HG02870 (cell line): ENCODE measurements at regions not wholly inside any gene's neighbourhood (a gene's known extent, or its start where the extent isn't known, plus 50 kb on each side); places are given as distances from the start of the nearest gene placed in this dataset.
A peak's percentile ranks its signal among the peaks of the same experiment; 100 is the strongest.

ENCODE experiments used
- ATAC-seq: cut with Tn5 transposase; IDR thresholded peaks from one replicate; pipeline ENCODE4 v1.9.1; 2021; ENCODE audit warnings: mild to moderate bottlenecking, moderate library complexity; ENCODE audit not compliant: unreplicated experiment

GRCh38 chr10:91127341-91128082, 93.0 kb upstream of the PCGF5 start:
- no peak for ATAC-seq

GRCh38 chr10:91135113-91135512, 85.3 kb upstream of the PCGF5 start:
- ATAC-seq, result no peak

- no peak for ATAC-seq
Observed at GRCh38 chr10:91137011-91137643, 83.3 kb upstream of the PCGF5 start.

GRCh38 chr10:91137822-91138221, 82.6 kb upstream of the PCGF5 start:
- no peak for ATAC-seq

GRCh38 chr10:91140995-91141549, 79.4 kb upstream of the PCGF5 start:
- ATAC-seq, result peak; percentile 63

- ATAC-seq, result no peak
Observed at GRCh38 chr10:91144961-91145360, 75.5 kb upstream of the PCGF5 start.

GRCh38 chr10:91146146-91146545, 74.3 kb upstream of the PCGF5 start:
- no peak for ATAC-seq

- no peak for ATAC-seq
Observed at GRCh38 chr10:91149550-91149949, 70.9 kb upstream of the PCGF5 start.

- ATAC-seq, result no peak
Observed at GRCh38 chr10:91150631-91151030, 69.8 kb upstream of the PCGF5 start.

- ATAC-seq, result no peak
Observed at GRCh38 chr10:91153508-91153907, 67.0 kb upstream of the PCGF5 start.

GRCh38 chr10:91154842-91155241, 65.6 kb upstream of the PCGF5 start:
- ATAC-seq, result no peak

GRCh38 chr10:91156196-91156595, 64.3 kb upstream of the PCGF5 start:
- no peak for ATAC-seq

GRCh38 chr10:91159254-91159783, 61.1 kb upstream of the PCGF5 start:
- ATAC-seq, result no peak

- ATAC-seq, result no peak
Observed at GRCh38 chr10:91162050-91162494, 58.4 kb upstream of the PCGF5 start.

GRCh38 chr10:91162495-91163268, 57.8 kb upstream of the PCGF5 start:
- ATAC-seq, result peak; percentile 43

- peak; percentile 41 for ATAC-seq
Observed at GRCh38 chr10:91163269-91163868, 57.1 kb upstream of the PCGF5 start.

- ATAC-seq, result peak; percentile 19
Observed at GRCh38 chr10:91163869-91164474, 56.5 kb upstream of the PCGF5 start.

GRCh38 chr10:91164520-91165065, 55.9 kb upstream of the PCGF5 start:
- no peak for ATAC-seq

GRCh38 chr10:91167406-91167805, 53.1 kb upstream of the PCGF5 start:
- ATAC-seq, result no peak

GRCh38 chr10:91170418-91170817, 50.0 kb upstream of the PCGF5 start:
- ATAC-seq, result no peak
